Gastroesophageal sphincter (tissue), 4 donors: ENCODE measurements at regions not wholly inside any gene's neighbourhood (a gene's known extent, or its start where the extent isn't known, plus 50 kb on each side); places are given as distances from the start of the nearest gene placed in this dataset.

Experiments used
- ATAC-seq: fragments of 150-250 bp; one replicate; pipeline ENCODE4 v1.9.1; 2016; ENCODE audit warnings: mild to moderate bottlenecking, moderate library complexity
- H3K27ac ChIP-seq, 4 donors: fragments of 200-600 bp; sonication (generic) in 3 of 4; 1 replicate in 3 of 4; 2 replicates in 1 of 4; pipeline ENCODE4 v1.5.1; 2016 to 2019
- H3K27me3 ChIP-seq: fragments of 200-600 bp; sonication (generic); one replicate; pipeline ENCODE4 v1.5.1; 2019
- H3K36me3 ChIP-seq, 2 donors: fragments of 200-600 bp; sonication (generic); one replicate each; pipeline ENCODE4 v1.5.1; 2019; ENCODE audit warnings: control low read depth in 1 of 2
- H3K4me1 ChIP-seq, 3 donors: fragments of 200-600 bp; sonication (generic); 1 replicate in 2 of 3; 2 replicates in 1 of 3; pipeline ENCODE4 v1.5.1; 2016 to 2019; ENCODE audit warnings: control low read depth in 2 of 3
- H3K4me3 ChIP-seq, 2 donors: fragments of 200-600 bp; sonication (generic); one replicate each; pipeline ENCODE4 v1.5.1; 2019; ENCODE audit warnings: mild to moderate bottlenecking in 1 of 2, moderate library complexity in 1 of 2
- H3K9me3 ChIP-seq, 3 donors: fragments of 200-600 bp; sonication (generic); one replicate each; pipeline ENCODE4 v1.5.1; 2017 to 2019; ENCODE audit warnings: control low read depth in 2 of 3
- CTCF ChIP-seq, 4 experiments: fragments of 200-600 bp in 2 of 4; fragments of 450-650 bp in 2 of 4; sonication (generic) in 1 of 4; IDR thresholded peaks; one replicate each; pipeline ENCODE4 v1.5.1; 2017 to 2019; ENCODE audit warnings: antibody characterized with exemption in 4 of 4, mild to moderate bottlenecking in 2 of 4, moderate library complexity in 2 of 4
- EP300 ChIP-seq: sonication (generic); formaldehyde crosslinking; IDR thresholded peaks from one replicate; pipeline ENCODE4 v1.6.1; 2017; ENCODE audit warnings: antibody characterized with exemption, mild to moderate bottlenecking
- POLR2A ChIP-seq, 2 donors: fragments of 450-650 bp; IDR thresholded peaks; one replicate each; pipeline ENCODE4 v1.6.1; 2017; ENCODE audit warnings: antibody characterized with exemption in 2 of 2, mild to moderate bottlenecking in 2 of 2, moderate library complexity in 1 of 2
- POLR2AphosphoS5 ChIP-seq: sonication (generic); formaldehyde crosslinking; IDR thresholded peaks from one replicate; pipeline ENCODE4 v1.6.1; 2017; ENCODE audit warnings: antibody characterized with exemption
- WGBS, 2 donors: methylation state at CpG; one replicate each; pipeline ENCODE4 v1.1.5; 2018; ENCODE audit warnings: low coverage in 1 of 2; 5-methylcytosine and 5-hydroxymethylcytosine counted together

DNA sequence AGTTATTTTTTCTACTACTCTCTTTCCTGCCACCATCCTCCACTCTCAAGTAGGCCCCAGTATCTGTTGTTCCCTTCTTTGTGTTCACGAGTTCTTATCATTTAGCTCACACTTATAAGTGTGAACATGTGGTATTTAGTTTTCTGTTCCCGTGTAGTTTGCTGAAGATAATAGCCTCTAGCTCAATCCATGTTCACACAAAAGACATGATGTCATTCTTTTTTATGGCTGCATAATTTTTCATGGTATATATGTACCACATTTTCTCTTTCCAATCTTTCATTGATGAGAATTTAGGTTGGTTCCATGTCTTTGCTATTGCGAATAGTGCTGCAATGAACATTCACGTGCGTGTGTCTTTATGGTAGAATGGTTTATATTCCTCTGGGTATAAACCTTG lies 237.9 kb upstream of the FERMT1 start:
- Histone ChIP-seq H3K4me1 (no peaks in the 10 kb centered on the region), H3K9me3 (no peaks in the 10 kb centered on the region), H3K36me3 (no peaks in the 10 kb centered on the region), H3K4me3 (no peak overlapping the region), H3K27me3 (no peaks in the 10 kb centered on the region), H3K27ac (no peak overlapping the region)
- no peak for ATAC-seq
- TF ChIP-seq POLR2AphosphoS5 (no peak), POLR2A (IDR thresholded peaks at IDR 0.05) (no peak), CTCF (IDR thresholded peaks at IDR 0.05) (no peak), EP300 (no peak)
- WGBS, 2 donors: 75 to 92% methylated on average over 5 of the region's 5 CpGs

- ATAC-seq: no peak
- WGBS, 2 donors: 74 to 79% methylated on average over 6 to 7 of the region's 7 CpGs
- Histone ChIP-seq H3K9me3 (no peaks in the 10 kb centered on the region), H3K27ac (no peak overlapping the region), H3K27me3 (no peaks in the 10 kb centered on the region), H3K4me1 (no peaks in the 10 kb centered on the region), H3K36me3 (no peaks in the 10 kb centered on the region), H3K4me3 (no peak overlapping the region)
- TF ChIP-seq EP300 (no peak), POLR2AphosphoS5 (no peak), POLR2A (IDR thresholded peaks at IDR 0.05) (no peak), CTCF (IDR thresholded peaks at IDR 0.05) (no peak)
Observed at GRCh38 chr20:6355754-6356451, 233.1 kb upstream of the FERMT1 start.

DNA sequence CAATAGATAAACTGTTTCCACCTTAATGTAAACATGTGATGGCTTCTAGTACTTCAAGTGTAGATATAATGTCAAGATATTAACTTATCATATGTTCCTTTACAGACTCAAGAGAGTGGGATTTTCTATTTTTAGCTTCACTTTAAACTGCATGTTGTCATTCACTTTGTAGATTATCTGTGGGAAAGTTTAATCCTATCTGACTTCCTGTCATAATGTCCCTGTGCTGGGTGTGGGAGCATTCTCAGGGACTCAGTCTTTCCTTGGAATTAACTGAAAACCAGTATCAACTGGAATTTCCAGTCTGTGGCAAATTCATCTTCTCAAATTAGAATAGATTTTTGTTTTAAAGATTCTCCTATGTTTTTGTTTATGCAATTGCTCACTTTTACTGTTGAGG lies 226.1 kb upstream of the FERMT1 start:
- H3K27ac ChIP-seq: no peak overlapping the region
- no peak for ATAC-seq
- TF ChIP-seq POLR2A (IDR thresholded peaks at IDR 0.05) (no peak), CTCF (IDR thresholded peaks at IDR 0.05) (no peak), POLR2AphosphoS5 (no peak), EP300 (no peak)
- no peaks in the 10 kb centered on the region for H3K4me1 ChIP-seq
- no peak overlapping the region for H3K4me3 ChIP-seq
- no peaks in the 10 kb centered on the region for H3K27me3 ChIP-seq
- H3K9me3 ChIP-seq: no peaks in the 10 kb centered on the region
- H3K36me3 ChIP-seq: no peaks in the 10 kb centered on the region

GRCh38 chr20:6347916-6348315 lies 225.1 kb upstream of the FERMT1 start:
- Histone ChIP-seq H3K9me3 (no peaks in the 10 kb centered on the region), H3K4me3 (no peak overlapping the region), H3K36me3 (no peaks in the 10 kb centered on the region), H3K4me1 (no peaks in the 10 kb centered on the region), H3K27me3 (no peaks in the 10 kb centered on the region), H3K27ac (no peak overlapping the region)
- no peak for ATAC-seq
- no peak for TF ChIP-seq CTCF (IDR thresholded peaks at IDR 0.05)

- no peak overlapping the region for H3K27ac ChIP-seq
- H3K36me3 ChIP-seq: no peaks in the 10 kb centered on the region
- H3K27me3 ChIP-seq: no peaks in the 10 kb centered on the region
- no peaks in the 10 kb centered on the region for H3K4me1 ChIP-seq
- H3K9me3 ChIP-seq: no peaks in the 10 kb centered on the region
- 86 to 100% methylated on average over 1 of the region's 1 CpG for WGBS, 2 donors
- H3K4me3 ChIP-seq: no peak overlapping the region
- no peak for TF ChIP-seq EP300
- no peak for TF ChIP-seq POLR2AphosphoS5
- TF ChIP-seq CTCF (IDR thresholded peaks at IDR 0.05): no peak
- TF ChIP-seq POLR2A (IDR thresholded peaks at IDR 0.05): no peak
- ATAC-seq: no peak
Observed at GRCh38 chr20:6341491-6341890, 218.7 kb upstream of the FERMT1 start.
